NT2/D1 (cell line): ENCODE measurements at regions not wholly inside any gene's neighbourhood (a gene's known extent, or its start where the extent isn't known, plus 50 kb on each side); places are given as distances from the start of the nearest gene placed in this dataset.
"Not testable (repeated sequence)": the region's sequence is repeated elsewhere in the genome, so short reads cannot be mapped to it uniquely, and the experiment has no call there.

Source experiments
- DNase-seq: peaks from one replicate; pipeline ENCODE4 v3.0.0-alpha.2; 2011; ENCODE audit warnings: low read depth, low spot score
- H3K27me3 ChIP-seq: 2 replicates; pipeline ENCODE4 v1.6.0; 2011; ENCODE audit warnings: mild to moderate bottlenecking; ENCODE audit not compliant: insufficient read length, insufficient read depth
- H3K36me3 ChIP-seq: 2 replicates; pipeline ENCODE4 v1.6.1; 2011; ENCODE audit warnings: mild to moderate bottlenecking, low read length, mixed read lengths; ENCODE audit not compliant: insufficient read depth, insufficient read length
- H3K4me1 ChIP-seq: 2 replicates; pipeline ENCODE4 v1.5.1; 2011; ENCODE audit not compliant: insufficient read depth, insufficient read length
- H3K4me3 ChIP-seq: 2 replicates; pipeline ENCODE4 v1.5.1; 2011; ENCODE audit warnings: low read depth; ENCODE audit not compliant: insufficient read length
- H3K9ac ChIP-seq: 2 replicates; pipeline ENCODE4 v1.6.0; 2011; ENCODE audit warnings: low read depth; ENCODE audit not compliant: insufficient read length
- H3K9me3 ChIP-seq: 2 replicates; pipeline ENCODE4 v1.5.1; 2011; ENCODE audit warnings: mild to moderate bottlenecking, low read length; ENCODE audit not compliant: insufficient read depth
- SUZ12 ChIP-seq: IDR thresholded peaks from 2 replicates; pipeline ENCODE4 v1.6.1; 2011; ENCODE audit not compliant: insufficient read length, insufficient read depth; ENCODE audit errors: extremely low read depth
- YY1 ChIP-seq: IDR thresholded peaks from 2 replicates; pipeline ENCODE4 v1.6.1; 2011; ENCODE audit not compliant: insufficient read length, insufficient read depth
- ZNF274 ChIP-seq: IDR thresholded peaks from 2 replicates; pipeline ENCODE4 v1.6.1; 2011; ENCODE audit warnings: mild to moderate bottlenecking, low read depth, low read length

DNA sequence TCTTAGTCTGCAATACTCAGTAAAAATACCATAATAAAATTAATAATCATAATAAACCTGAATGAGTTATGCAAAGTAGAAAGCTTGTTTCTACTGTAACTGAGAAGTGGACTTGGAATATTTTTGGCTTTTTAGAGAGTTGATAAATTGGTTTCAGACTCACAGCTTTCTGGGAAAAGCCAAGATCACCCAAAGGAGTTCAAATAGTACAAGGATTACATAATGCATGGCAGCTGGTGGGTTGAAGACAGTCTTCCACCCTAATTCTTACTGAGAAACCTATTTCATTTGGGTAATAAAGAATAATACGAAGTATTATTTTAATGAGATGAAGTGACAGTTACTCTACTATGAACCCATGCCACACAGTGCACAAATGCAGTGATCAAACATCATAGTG lies 139.4 kb upstream of the KLF12 start:
- TF ChIP-seq ZNF274 (no peak), YY1 (no peak), SUZ12 (no peak)
- H3K4me1 ChIP-seq, result no peaks in the 10 kb centered on the region
- no peak for DNase-seq
- peaks cover 15% of the 10 kb centered on the region for H3K9me3 ChIP-seq
- no peaks in the 10 kb centered on the region for H3K27me3 ChIP-seq
- H3K9ac ChIP-seq, result no peak overlapping the region
- no peak overlapping the region for H3K4me3 ChIP-seq
- no peaks in the 10 kb centered on the region for H3K36me3 ChIP-seq

- no peak for TF ChIP-seq SUZ12
- no peak for TF ChIP-seq ZNF274
- no peak for TF ChIP-seq YY1
- Histone ChIP-seq H3K9ac (no peak overlapping the region), H3K4me3 (no peak overlapping the region), H3K27me3 (no peaks in the 10 kb centered on the region), H3K36me3 (no peaks in the 10 kb centered on the region), H3K4me1 (no peaks in the 10 kb centered on the region), H3K9me3 (peaks cover 15% of the 10 kb centered on the region)
- DNase-seq, result no peak
Observed at GRCh38 chr13:74272826-74273225, 138.6 kb upstream of the KLF12 start.

DNA sequence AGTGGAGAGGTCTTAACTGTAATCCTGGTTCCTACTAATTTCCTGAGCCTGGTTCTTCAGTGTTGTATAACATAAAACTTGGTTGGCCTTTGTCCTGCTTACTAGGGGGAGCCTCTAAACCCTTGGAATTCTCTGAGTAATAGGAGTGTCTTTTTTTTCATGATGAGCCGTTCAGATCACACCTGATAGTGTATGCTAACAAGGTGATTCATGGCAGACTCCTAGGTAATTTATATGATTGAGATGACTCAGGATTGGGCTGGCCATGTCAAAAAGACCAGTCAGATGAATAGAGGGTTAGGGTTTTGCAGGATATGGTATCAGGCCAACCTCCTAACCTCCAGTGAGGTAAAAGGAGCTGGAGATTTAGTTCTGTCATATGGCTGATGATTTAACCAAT lies 135.8 kb upstream of the KLF12 start:
- Histone ChIP-seq H3K9me3 (peaks cover 15% of the 10 kb centered on the region), H3K4me1 (no peaks in the 10 kb centered on the region), H3K4me3 (no peak overlapping the region), H3K27me3 (no peaks in the 10 kb centered on the region), H3K9ac (no peak overlapping the region), H3K36me3 (no peaks in the 10 kb centered on the region)
- TF ChIP-seq ZNF274 (no peak), YY1 (no peak), SUZ12 (no peak)
- DNase-seq, result no peak

DNA sequence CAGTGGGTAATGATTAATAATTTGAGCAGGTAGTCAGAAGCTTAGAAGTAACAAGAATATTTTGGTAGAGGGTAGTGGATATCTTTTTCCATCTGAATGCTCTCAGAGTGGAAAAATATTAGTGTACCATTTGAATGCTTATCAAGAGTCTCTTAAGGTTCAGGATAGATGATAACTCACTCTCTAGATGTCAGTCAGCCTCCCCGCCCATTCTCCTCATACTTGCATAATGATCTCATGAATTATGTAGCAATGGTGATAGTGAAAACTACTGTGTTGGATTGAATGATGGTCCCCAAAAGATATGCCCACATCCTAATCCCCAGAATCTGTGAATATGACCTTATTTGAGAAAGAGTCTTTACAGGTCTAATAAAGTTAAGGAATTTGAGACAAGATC lies 132.7 kb upstream of the KLF12 start:
- H3K4me1 ChIP-seq, result no peaks in the 10 kb centered on the region
- DNase-seq, result no peak
- H3K9ac ChIP-seq, result no peak overlapping the region
- H3K4me3 ChIP-seq, result no peak overlapping the region
- no peaks in the 10 kb centered on the region for H3K36me3 ChIP-seq
- H3K9me3 ChIP-seq, result peaks cover 9% of the 10 kb centered on the region
- no peak for TF ChIP-seq SUZ12
- no peak for TF ChIP-seq ZNF274
- TF ChIP-seq YY1, result no peak
- H3K27me3 ChIP-seq, result no peaks in the 10 kb centered on the region

DNA sequence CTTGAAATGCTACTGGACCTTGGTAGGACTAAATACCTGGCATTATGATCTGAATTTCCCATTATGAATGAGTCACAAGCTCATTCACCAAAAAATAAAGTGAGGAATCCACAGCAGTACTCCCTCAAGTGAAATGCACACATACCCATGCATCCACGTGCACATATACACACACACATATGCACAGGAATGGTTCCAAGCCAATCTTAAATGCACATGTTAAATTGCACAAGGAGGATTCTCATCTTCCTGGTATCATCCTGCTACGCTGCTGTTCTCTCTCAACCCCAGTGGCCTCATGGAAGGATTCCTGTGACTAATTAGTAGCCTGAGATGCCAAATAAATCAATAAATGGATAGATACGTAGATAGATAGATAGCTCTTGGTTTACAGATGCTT lies 132.1 kb upstream of the KLF12 start:
- no peak overlapping the region for H3K9ac ChIP-seq
- TF ChIP-seq SUZ12 (no peak), ZNF274 (no peak), YY1 (no peak)
- no peak overlapping the region for H3K4me3 ChIP-seq
- DNase-seq, result no peak
- H3K9me3 ChIP-seq, result peaks cover 3% of the 10 kb centered on the region; the same call in 1 of the 2 replicates
- no peaks in the 10 kb centered on the region for H3K36me3 ChIP-seq
- H3K4me1 ChIP-seq, result no peaks in the 10 kb centered on the region
- no peaks in the 10 kb centered on the region for H3K27me3 ChIP-seq

DNA sequence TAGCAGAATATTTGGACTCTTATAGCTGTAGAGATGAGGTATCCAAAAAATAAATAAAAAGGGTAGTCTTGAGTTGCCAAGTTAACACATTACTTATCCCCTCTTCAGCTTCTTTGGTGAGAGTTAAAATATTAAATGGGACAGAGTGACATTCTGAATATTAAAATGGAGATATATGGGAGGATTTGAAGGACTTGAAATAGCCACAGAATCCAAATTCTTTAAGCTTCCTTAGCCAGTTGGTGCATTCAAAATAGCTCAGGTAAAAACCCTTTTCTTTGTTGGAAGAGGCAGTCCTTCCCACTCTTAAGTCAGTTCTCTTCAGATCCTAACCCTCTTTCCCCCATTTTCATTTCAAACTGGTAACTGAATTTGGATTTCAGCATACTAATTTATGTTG lies 130.1 kb upstream of the KLF12 start:
- H3K9ac ChIP-seq, result no peak overlapping the region
- H3K27me3 ChIP-seq, result no peaks in the 10 kb centered on the region
- no peak for TF ChIP-seq ZNF274
- no peak for TF ChIP-seq SUZ12
- TF ChIP-seq YY1, result no peak
- no peaks in the 10 kb centered on the region for H3K36me3 ChIP-seq
- DNase-seq, result no peak
- H3K9me3 ChIP-seq, result no peaks in the 10 kb centered on the region
- no peak overlapping the region for H3K4me3 ChIP-seq
- no peaks in the 10 kb centered on the region for H3K4me1 ChIP-seq

GRCh38 chr13:74260420-74260819 lies 126.2 kb upstream of the KLF12 start:
- not testable (repeated sequence) for H3K9me3 ChIP-seq, H3K27me3 ChIP-seq, H3K36me3 ChIP-seq, DNase-seq, H3K4me1 ChIP-seq, H3K9ac ChIP-seq, H3K4me3 ChIP-seq

DNA sequence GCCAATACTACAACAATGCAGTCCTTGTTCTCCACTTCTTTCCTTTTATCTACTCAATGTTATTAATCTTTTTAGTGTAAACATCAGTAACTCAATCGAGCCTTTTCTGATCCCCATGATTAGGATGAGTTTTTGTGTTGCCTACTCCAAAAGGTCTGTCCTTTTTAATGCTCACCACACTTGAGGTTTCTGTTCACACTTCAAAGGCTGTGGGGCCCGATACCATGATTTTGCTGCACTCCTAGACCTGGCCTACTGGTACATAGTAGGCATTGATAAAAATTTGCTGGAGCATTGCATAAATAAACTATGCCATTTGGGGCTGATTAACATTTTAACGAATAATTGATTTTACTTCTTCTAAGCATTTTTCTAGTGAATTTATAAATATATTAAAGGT lies 125.4 kb upstream of the KLF12 start:
- no peaks in the 10 kb centered on the region for H3K9me3 ChIP-seq
- H3K27me3 ChIP-seq, result no peaks in the 10 kb centered on the region
- no peak for DNase-seq
- no peaks in the 10 kb centered on the region for H3K36me3 ChIP-seq
- H3K4me1 ChIP-seq, result no peaks in the 10 kb centered on the region
- no peak for TF ChIP-seq YY1
- no peak for TF ChIP-seq ZNF274
- TF ChIP-seq SUZ12, result no peak
- H3K4me3 ChIP-seq, result no peak overlapping the region
- H3K9ac ChIP-seq, result no peak overlapping the region
